ENCODE measurements at regions not wholly inside any gene's neighbourhood (a gene's known extent, or its start where the extent isn't known, plus 50 kb on each side); places are given as distances from the start of the nearest gene placed in this dataset.

GRCh38 chr6:139528471-139528870 is 154.0 kb upstream of the CITED2 start:
- no peak overlapping the region for H3K4me3 Mint-ChIP-seq
- H3K27me3 Mint-ChIP-seq: no peaks in the 10 kb centered on the region
- TF ChIP-seq CTCF (IDR thresholded peaks at IDR 0.05): no peak
- POLR2A ChIA-PET: no interaction called here
- peaks cover 2% of the 10 kb centered on the region for H3K9me3 Mint-ChIP-seq
- DNase-seq (no peak), ATAC-seq (ENCODE audit: low read depth) (no peak)
- no peak overlapping the region for H3K27ac Mint-ChIP-seq
- intact Hi-C loops (cut with micrococcal nuclease): no loop called here
- H3K36me3 Mint-ChIP-seq (ENCODE audit: low read depth): no peaks in the 10 kb centered on the region
- H3K4me1 Mint-ChIP-seq: no peaks in the 10 kb centered on the region
- CTCF ChIA-PET: no interaction called here

GRCh38 chr6:139525415-139525814 is 151.0 kb upstream of the CITED2 start:
- Mint-ChIP-seq H3K27me3 (no peaks in the 10 kb centered on the region), H3K4me1 (no peaks in the 10 kb centered on the region), H3K36me3 (ENCODE audit: low read depth) (no peaks in the 10 kb centered on the region), H3K4me3 (no peak overlapping the region), H3K27ac (no peak overlapping the region), H3K9me3 (peaks cover 2% of the 10 kb centered on the region)
- no peak for DNase-seq
- ATAC-seq (ENCODE audit: low read depth): no peak
- ChIA-PET POLR2A (no interaction called here), CTCF (no interaction called here)
- intact Hi-C loops (cut with micrococcal nuclease): no loop called here
- TF ChIP-seq CTCF (IDR thresholded peaks at IDR 0.05): no peak

GRCh38 chr6:139523986-139524385 is 149.5 kb upstream of the CITED2 start:
- CTCF ChIA-PET: no interaction called here
- no peak for ATAC-seq (ENCODE audit: low read depth)
- Mint-ChIP-seq H3K27ac (no peak overlapping the region), H3K9me3 (peaks cover 2% of the 10 kb centered on the region), H3K4me3 (no peak overlapping the region), H3K36me3 (ENCODE audit: low read depth) (no peaks in the 10 kb centered on the region), H3K4me1 (no peaks in the 10 kb centered on the region), H3K27me3 (no peaks in the 10 kb centered on the region)
- no peak for TF ChIP-seq CTCF (IDR thresholded peaks at IDR 0.05)
- POLR2A ChIA-PET: no interaction called here
- no peak for DNase-seq
- intact Hi-C loops (cut with micrococcal nuclease): no loop called here

- no peak for ATAC-seq (ENCODE audit: low read depth)
- POLR2A ChIA-PET: no interaction called here
Measured at GRCh38 chr6:139522511-139523220, 148.2 kb upstream of the CITED2 start.

GRCh38 chr6:139521338-139521737 is 146.9 kb upstream of the CITED2 start:
- no peak for TF ChIP-seq CTCF (IDR thresholded peaks at IDR 0.05)
- no peak overlapping the region for H3K4me3 Mint-ChIP-seq
- no peak for DNase-seq
- H3K36me3 Mint-ChIP-seq (ENCODE audit: low read depth): no peaks in the 10 kb centered on the region
- intact Hi-C loops (cut with micrococcal nuclease): no loop called here
- ChIA-PET CTCF (no interaction called here), POLR2A (no interaction called here)
- H3K27me3 Mint-ChIP-seq: no peaks in the 10 kb centered on the region
- no peaks in the 10 kb centered on the region for H3K4me1 Mint-ChIP-seq
- no peak overlapping the region for H3K27ac Mint-ChIP-seq
- H3K9me3 Mint-ChIP-seq: no peaks in the 10 kb centered on the region
- ATAC-seq (ENCODE audit: low read depth): no peak

More at GRCh38 chr6:139522511-139523220, 148.2 kb upstream of the CITED2 start:
- Mint-ChIP-seq H3K4me3 (no peak overlapping the region), H3K9me3 (peaks cover 2% of the 10 kb centered on the region), H3K27ac (no peak overlapping the region), H3K4me1 (no peaks in the 10 kb centered on the region), H3K27me3 (no peaks in the 10 kb centered on the region), H3K36me3 (ENCODE audit: low read depth) (no peaks in the 10 kb centered on the region)
- CTCF ChIA-PET: no interaction called here
- intact Hi-C loops (cut with micrococcal nuclease): no loop called here
- no peak for TF ChIP-seq CTCF (IDR thresholded peaks at IDR 0.05)
- DNase-seq: no peak
